ENCODE measurements at regions not wholly inside any gene's neighbourhood (a gene's known extent, or its start where the extent isn't known, plus 50 kb on each side); places are given as distances from the start of the nearest gene placed in this dataset.

- WGBS = 91% methylated on average over 1 of the region's 1 CpG
- TF ChIP-seq POLR2A (IDR thresholded peaks at IDR 0.05) (no peak), POLR2AphosphoS5 (IDR thresholded peaks at IDR 0.05) (no peak), CTCF (IDR thresholded peaks at IDR 0.05) (no peak)
- intact Hi-C loops (cut with DNase I) = no loop called here
- no peak overlapping the region for H3K4me3 ChIP-seq
- no peak for DNase-seq (ENCODE audit: low spot score)
- H3K9me3 ChIP-seq = no peaks in the 10 kb centered on the region
- no peaks in the 10 kb centered on the region for H3K27me3 ChIP-seq (replicated peaks; ENCODE audit: insufficient read depth)
- H3K4me1 ChIP-seq (replicated peaks) = no peaks in the 10 kb centered on the region
- H3K27ac ChIP-seq = no peak overlapping the region
- no peaks in the 10 kb centered on the region for H3K36me3 ChIP-seq
Measured at GRCh38 chr7:21318916-21319270, 109.0 kb upstream of the SP4 start.

GRCh38 chr7:21326241-21326640 is 101.6 kb upstream of the SP4 start:
- DNase-seq (ENCODE audit: low spot score) = no peak
- TF ChIP-seq POLR2AphosphoS5 (IDR thresholded peaks at IDR 0.05) (no peak), POLR2A (IDR thresholded peaks at IDR 0.05) (no peak), CTCF (IDR thresholded peaks at IDR 0.05) (no peak)
- no peaks in the 10 kb centered on the region for H3K9me3 ChIP-seq
- H3K36me3 ChIP-seq = no peaks in the 10 kb centered on the region
- H3K27ac ChIP-seq = no peak overlapping the region
- no peak overlapping the region for H3K4me3 ChIP-seq
- intact Hi-C loops (cut with DNase I) = no loop called here
- no peaks in the 10 kb centered on the region for H3K27me3 ChIP-seq (replicated peaks; ENCODE audit: insufficient read depth)
- H3K4me1 ChIP-seq (replicated peaks) = no peaks in the 10 kb centered on the region

- intact Hi-C loops (cut with DNase I) = no loop called here
- Histone ChIP-seq H3K9me3 (no peaks in the 10 kb centered on the region), H3K27me3 (replicated peaks; ENCODE audit: insufficient read depth) (no peaks in the 10 kb centered on the region), H3K36me3 (no peaks in the 10 kb centered on the region), H3K4me3 (no peak overlapping the region), H3K4me1 (replicated peaks) (no peaks in the 10 kb centered on the region), H3K27ac (no peak overlapping the region)
- no peak for TF ChIP-seq CTCF (IDR thresholded peaks at IDR 0.05)
- TF ChIP-seq POLR2A (IDR thresholded peaks at IDR 0.05) = no peak
- no peak for TF ChIP-seq POLR2AphosphoS5 (IDR thresholded peaks at IDR 0.05)
- DNase-seq (ENCODE audit: low spot score) = no peak
- WGBS = 74% methylated on average over 3 of the region's 3 CpGs
Measured at GRCh38 chr7:21326921-21327320, 101.0 kb upstream of the SP4 start.

- H3K27ac ChIP-seq = no peak overlapping the region
- H3K4me3 ChIP-seq = no peak overlapping the region
- H3K36me3 ChIP-seq = no peaks in the 10 kb centered on the region
- no peak for TF ChIP-seq POLR2A (IDR thresholded peaks at IDR 0.05)
- no peak for TF ChIP-seq CTCF (IDR thresholded peaks at IDR 0.05)
- TF ChIP-seq POLR2AphosphoS5 (IDR thresholded peaks at IDR 0.05) = no peak
- intact Hi-C loops (cut with DNase I) = no loop called here
- 92% methylated on average over 4 of the region's 4 CpGs for WGBS
- no peaks in the 10 kb centered on the region for H3K9me3 ChIP-seq
- DNase-seq (ENCODE audit: low spot score) = no peak
- no peaks in the 10 kb centered on the region for H3K27me3 ChIP-seq (replicated peaks; ENCODE audit: insufficient read depth)
- no peaks in the 10 kb centered on the region for H3K4me1 ChIP-seq (replicated peaks)
Measured at GRCh38 chr7:21327422-21328409, 100.2 kb upstream of the SP4 start.
